Fibroblast of mammary gland (primary cell): ENCODE measurements at regions not wholly inside any gene's neighbourhood (a gene's known extent, or its start where the extent isn't known, plus 50 kb on each side); places are given as distances from the start of the nearest gene placed in this dataset.

Experiments
- DNase-seq: peaks from one replicate; pipeline ENCODE4 v3.0.0-alpha.2; 2010; ENCODE audit warnings: low read depth
- H3K4me3 ChIP-seq: 2 replicates; pipeline ENCODE4 v1.5.1; 2011; ENCODE audit warnings: low read depth, mild to moderate bottlenecking, low read length, moderate library complexity; ENCODE audit not compliant: control insufficient read depth
- CTCF ChIP-seq: conservative IDR thresholded peaks from 2 replicates; pipeline ENCODE4 v1.5.1; 2011; ENCODE audit warnings: low read depth, low read length, inconsistent platforms; ENCODE audit not compliant: control insufficient read depth, insufficient read depth

DNA sequence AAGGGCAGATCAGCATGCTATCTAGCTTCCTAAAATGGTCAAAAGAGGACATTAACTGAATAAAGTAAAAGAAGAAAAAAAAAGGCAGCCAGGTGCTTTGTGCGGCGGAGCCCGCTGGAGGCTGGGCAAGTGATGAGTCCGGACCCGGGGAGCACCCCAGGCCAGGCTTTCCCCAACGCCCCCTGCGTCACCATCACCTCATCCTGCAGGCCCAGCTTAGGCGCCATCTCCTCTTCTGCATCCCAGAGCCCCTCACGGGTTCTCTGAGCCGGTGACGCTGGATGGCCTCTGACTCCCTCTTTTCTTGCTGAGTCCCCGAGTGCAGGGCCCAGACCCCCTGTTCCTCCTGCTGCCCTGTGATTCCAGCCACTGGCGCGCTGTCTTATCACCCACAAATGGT, 250.1 kb downstream of the TBXT start:
- no peak for DNase-seq
- no peak for TF ChIP-seq CTCF
- H3K4me3 ChIP-seq: no peak overlapping the region

GRCh38 chr6:165915022-165915770, 252.2 kb upstream of the PDE10A start:
- TF ChIP-seq CTCF: no peak
- no peak overlapping the region for H3K4me3 ChIP-seq
- no peak for DNase-seq

DNA sequence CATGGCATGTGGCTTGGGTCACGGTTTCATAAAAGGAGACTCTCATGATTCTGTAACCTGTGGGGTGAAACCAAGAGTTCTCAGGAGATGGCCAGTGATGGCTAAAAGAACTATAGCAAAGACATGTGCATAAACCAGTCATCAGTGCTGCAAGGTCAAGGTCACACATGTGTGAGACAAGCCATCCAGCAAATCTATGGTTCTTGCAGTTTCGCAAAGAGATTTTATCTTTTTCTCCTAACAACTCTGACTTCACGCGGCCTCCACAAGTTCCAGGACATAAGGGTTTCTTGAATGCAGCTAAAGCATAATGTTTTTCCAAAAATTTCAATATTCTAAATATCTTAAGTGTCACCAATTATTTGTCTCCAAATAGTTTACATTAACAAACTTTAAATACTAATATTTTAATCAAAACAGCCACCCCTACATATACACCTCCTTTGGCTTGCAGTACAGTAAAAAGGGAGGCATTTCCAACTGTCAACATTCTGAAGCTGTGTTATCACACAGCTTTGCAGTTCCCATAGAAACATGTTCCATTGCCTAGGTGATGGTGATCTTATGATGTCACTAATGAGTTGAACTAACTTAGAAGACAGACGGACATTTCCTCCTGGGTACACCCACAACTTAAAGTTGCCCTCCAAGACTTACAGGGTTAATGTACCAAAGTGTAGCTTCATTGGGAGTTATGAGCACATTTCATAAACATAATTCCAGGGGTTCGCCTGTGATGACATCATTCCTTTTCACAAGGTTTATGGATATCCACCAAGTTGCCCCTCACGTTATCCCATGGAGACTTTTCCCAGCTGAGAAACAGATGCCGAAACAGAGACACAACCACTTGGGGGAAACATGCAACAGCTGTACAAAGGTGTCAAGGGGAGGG, 250.9 kb upstream of the PDE10A start:
- no peak for DNase-seq
- TF ChIP-seq CTCF: no peak

DNA sequence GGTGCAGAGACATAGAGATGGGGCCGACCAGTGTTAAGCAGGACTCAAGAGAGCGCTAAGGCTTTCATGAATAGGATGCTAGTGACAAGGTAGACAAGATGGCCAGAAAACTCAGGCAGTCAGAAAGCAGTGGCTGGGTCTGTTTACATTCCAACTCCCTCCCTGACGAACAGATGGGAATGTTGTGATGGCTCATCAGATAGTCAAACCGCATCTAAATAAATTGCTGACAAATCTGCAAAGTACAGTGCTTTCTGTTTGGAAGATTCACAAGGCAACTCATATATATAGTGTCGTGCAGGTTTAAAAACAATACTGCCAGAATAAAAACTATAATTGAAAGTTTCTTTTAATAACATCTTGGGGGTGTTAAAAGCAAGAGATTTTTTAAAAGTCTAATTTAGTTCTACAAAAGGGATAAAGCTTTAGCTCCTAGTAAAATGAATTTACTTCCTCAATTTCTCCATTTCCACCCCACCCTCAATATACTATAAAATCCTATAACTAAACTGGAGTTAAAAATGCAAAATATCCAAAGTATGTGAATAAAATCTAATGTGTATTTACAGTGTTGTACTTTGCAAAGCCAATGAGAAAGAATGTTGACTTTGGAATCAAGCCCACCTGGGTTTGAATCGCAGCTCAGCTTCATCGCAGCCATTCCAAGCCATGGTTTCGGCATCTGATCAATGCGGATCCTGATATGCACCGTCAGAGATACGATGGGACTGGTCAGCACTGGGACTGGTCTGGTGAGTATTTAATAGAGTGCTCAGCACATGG, 247.3 kb upstream of the PDE10A start:
- TF ChIP-seq CTCF: no peak
- H3K4me3 ChIP-seq: no peak overlapping the region
- DNase-seq: no peak

More for the DNA sequence above, 250.9 kb upstream of the PDE10A start:
- no peak overlapping the region for H3K4me3 ChIP-seq

DNA sequence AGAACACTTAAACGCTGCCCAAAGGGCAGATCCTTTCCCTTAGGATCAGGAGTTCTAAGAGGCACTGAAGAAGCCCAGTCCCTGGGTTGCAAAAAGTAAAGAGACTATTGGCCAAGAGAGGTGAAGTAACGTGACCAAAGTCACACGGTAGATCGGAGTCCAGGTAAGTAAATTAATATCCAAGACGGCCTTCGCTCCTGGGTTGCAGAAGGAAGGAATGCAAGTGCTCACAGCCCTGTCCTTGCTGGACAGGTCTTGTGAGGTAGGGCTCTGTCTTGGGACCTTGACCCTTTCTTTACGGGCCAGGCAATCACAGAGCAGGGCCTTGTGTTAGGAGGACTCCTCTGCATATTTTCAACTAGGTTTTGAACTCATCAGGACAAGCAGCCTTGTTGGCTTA, 243.7 kb upstream of the PDE10A start:
- no peak for DNase-seq
- no peak for TF ChIP-seq CTCF
- no peak overlapping the region for H3K4me3 ChIP-seq

DNA sequence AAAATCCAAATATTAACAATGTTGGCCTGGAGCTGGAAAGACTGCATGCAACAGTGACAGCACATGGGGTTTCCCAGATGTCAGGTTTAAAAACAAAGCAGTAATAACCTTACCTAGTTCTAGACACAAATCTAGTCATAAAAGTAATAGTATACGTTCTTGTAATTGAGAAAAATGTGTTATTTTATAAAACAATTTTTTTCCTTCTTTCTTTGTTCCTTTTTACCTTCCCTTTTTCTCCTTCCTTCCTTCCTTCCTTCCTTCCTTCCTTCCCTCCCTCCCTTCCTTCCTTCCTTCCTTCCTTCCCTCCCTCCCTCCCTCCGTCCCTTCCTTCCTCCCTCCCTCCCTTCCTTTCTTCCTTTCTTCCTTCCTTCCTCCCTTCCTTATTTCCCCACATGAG, 242.7 kb upstream of the PDE10A start:
- no peak for TF ChIP-seq CTCF
- DNase-seq: no peak
- H3K4me3 ChIP-seq: no peak overlapping the region
